GM21717 (cell line): ENCODE measurements at regions not wholly inside any gene's neighbourhood (a gene's known extent, or its start where the extent isn't known, plus 50 kb on each side); places are given as distances from the start of the nearest gene placed in this dataset.
"Not testable (repeated sequence)": the region's sequence is repeated elsewhere in the genome, so short reads cannot be mapped to it uniquely, and the experiment has no call there.

Experiments used
- ATAC-seq: cut with Tn5 transposase; IDR thresholded peaks from one replicate; pipeline ENCODE4 v1.9.1; 2021; ENCODE audit warnings: mild to moderate bottlenecking, moderate library complexity; ENCODE audit not compliant: unreplicated experiment

DNA sequence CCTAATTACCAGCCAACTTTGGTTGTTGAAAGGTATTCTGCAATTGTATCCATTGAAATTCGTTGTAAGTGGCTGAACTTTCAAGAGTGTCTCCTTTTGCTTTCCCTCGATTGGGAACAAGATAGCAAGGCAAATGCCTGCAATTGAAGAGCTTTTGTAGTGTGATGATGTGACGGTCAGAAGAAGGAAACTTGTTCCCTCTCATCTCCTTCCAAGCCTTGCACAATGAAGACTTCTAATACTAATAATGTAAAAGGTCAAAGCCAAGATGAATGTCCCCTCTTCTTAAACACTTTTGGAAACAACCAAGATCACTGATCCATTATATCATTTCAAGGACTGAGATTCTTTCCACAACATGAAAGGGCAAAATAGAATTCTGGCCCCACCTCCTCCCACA lies 101.9 kb upstream of the LMCD1 start:
- no peak for ATAC-seq

- no peak for ATAC-seq
Observed at GRCh38 chr3:8400911-8401310, 100.7 kb upstream of the LMCD1 start.

GRCh38 chr3:8403996-8404395 lies 97.6 kb upstream of the LMCD1 start:
- ATAC-seq, result no peak

GRCh38 chr3:8405144-8405543 lies 96.5 kb upstream of the LMCD1 start:
- ATAC-seq, result no peak

- ATAC-seq, result no peak
Observed at GRCh38 chr3:8406479-8406878, 95.1 kb upstream of the LMCD1 start.

DNA sequence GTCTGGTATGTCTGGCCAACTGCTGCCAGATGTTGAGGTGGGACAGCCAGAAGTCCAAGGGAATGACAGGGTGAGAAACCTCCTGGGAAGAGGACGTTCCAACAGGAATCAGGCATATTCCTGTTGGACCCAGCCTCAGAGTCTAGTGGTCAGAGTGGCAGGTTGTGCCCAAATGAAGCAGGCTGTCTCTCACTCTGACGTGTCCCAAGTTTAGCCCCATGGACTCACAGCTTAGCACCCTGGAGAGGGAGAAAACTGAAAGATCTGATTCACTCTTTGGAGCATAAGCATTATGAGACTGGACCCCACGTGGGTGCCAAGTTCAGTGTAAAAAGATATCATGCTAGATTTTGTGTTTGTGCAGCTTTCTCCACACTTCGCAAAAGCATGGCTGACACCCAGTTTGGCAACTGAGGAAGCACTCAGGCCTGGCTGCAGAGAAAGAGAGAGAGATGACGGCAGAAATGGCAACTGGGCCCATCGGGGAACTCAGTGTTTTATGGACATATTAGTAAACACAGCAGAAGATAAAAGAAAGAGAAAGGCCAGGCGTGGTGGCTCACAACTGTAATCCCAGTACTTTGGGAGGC lies 88.2 kb upstream of the LMCD1 start:
- ATAC-seq, result no peak

GRCh38 chr3:8416965-8417364 lies 84.7 kb upstream of the LMCD1 start:
- no peak for ATAC-seq

GRCh38 chr3:8420612-8421011 lies 81.0 kb upstream of the LMCD1 start:
- ATAC-seq, result no peak

- ATAC-seq, result no peak
Observed at GRCh38 chr3:8421267-8421666, 80.4 kb upstream of the LMCD1 start.

DNA sequence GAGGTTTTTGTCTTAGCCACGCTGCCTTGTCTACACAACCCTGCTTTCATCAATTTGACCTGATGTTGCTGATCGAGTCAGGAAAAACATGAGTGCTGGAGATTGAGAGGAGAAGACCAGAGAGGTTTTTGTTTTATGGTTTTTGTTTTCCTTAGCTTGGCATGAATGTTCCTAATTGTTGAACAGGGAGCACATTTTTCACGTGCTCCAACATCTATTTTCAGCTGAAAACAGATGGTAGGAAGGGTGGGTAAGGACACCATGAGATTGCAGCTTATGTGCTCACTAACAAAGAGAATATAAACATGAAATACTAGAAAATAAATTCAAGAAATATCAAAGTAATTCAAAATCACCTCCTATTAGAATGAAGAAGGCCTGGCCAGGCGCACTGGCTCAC lies 79.9 kb upstream of the LMCD1 start:
- ATAC-seq, result no peak

GRCh38 chr3:8423307-8423706 lies 78.3 kb upstream of the LMCD1 start:
- ATAC-seq, result no peak

DNA sequence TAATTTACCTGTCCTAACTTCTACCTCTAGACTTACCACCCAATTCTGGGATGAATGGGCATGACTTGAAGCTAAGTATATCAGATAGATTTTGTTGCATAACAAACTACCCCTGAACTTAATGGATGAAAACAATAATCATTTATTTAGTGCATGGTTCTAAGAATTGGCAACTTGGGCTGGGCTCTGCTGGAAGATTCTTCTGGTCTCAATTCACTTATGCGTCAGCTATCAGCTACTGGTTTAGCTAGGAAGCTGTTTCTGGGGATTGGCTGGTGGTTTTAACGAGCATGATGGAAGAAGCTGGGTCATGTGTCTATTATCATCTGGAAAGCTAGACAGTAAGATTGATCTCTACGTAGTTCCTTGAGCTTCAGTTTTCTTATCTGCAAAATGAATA lies 77.3 kb upstream of the LMCD1 start:
- ATAC-seq, result no peak

DNA sequence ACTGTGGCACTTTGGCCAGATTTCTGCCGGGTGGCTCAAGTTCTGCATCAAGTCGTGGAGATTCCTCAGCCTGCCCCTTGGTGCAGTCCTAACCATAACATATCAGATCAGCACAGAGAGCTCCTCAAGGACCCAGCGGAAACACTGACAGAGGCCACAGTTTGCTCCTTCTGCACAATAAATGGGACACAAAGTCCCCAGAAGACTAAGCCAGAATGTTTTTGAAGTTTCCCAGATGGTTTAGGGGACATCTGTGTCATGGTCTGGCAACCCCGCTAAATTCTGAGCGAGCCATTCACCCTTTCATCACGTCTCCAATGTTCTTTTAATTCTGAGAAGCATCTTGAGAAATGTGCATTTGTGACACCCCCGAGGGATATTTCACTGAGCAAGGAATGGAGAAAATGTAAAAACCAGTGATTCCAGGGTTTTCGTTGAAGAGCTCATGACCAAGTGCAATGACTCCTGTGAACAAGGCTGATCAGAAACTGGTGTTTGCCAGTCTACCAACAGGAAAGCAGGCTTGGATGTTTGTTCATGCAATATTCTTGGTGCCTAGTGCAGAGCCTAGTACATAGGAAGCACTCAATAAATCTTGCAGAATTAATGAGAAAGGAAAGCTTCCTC lies 64.8 kb upstream of the LMCD1 start:
- ATAC-seq, result no peak

GRCh38 chr3:8438507-8439079 lies 63.0 kb upstream of the LMCD1 start:
- ATAC-seq, result no peak

GRCh38 chr3:8440142-8440541 lies 61.5 kb upstream of the LMCD1 start:
- not testable (repeated sequence) for ATAC-seq

DNA sequence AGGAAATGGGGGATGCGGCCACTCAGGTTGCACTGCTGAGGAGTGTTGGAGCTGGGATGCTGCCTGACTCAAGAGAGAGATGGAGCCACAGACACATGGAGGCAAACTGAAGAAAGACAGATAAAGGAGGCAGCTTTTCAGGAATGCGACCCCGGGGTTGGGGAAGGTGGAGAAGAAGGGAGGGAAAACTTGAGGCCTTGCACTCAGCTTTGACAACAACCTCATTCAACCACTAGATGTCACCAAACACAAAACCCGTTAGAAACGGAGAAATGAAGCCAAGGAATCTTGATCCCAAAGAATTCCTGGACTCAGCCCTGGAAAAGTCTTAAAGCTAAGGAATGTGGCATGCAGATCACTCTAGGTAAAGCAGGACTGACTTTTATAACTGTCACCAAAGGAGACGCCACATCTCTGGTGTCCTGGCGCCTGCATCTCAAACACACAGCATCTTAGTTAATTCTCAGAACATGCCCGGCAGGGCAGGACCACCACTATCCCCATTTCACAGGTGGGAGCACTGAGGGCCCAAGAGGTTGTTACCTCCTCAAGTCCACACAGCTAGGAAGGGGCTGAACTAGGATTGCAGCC lies 59.6 kb upstream of the LMCD1 start:
- ATAC-seq, result no peak

DNA sequence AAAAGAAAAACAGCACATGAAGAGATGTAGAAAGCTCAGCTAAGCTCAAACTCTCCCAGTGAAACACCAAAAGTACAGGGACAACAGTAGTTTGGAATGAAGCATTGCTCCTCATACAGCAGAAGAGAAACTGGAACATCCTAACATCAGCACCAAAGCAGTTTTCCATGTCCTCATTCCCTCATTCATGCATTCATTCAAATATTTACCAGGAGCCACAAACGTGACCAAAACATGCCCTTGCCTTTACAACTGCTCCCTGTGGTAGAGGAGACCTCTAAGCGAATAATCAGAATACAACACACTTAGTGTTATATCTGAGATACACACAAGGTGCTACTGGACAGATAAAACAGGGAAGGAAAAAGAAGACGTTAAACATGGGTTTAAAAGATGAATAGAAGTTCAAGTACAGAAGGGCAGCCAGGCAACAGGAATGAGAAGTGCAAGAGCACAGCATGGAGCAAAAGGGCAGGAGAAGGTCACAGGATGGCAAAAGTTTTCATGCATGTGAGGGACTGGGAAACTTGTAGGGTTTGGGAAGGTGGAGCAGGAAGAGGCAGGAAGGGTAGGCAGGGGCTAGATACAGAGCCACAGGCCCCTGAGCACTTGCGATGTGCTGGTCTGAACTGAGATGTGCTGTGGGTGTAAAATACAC lies 58.5 kb upstream of the LMCD1 start:
- ATAC-seq, result no peak

DNA sequence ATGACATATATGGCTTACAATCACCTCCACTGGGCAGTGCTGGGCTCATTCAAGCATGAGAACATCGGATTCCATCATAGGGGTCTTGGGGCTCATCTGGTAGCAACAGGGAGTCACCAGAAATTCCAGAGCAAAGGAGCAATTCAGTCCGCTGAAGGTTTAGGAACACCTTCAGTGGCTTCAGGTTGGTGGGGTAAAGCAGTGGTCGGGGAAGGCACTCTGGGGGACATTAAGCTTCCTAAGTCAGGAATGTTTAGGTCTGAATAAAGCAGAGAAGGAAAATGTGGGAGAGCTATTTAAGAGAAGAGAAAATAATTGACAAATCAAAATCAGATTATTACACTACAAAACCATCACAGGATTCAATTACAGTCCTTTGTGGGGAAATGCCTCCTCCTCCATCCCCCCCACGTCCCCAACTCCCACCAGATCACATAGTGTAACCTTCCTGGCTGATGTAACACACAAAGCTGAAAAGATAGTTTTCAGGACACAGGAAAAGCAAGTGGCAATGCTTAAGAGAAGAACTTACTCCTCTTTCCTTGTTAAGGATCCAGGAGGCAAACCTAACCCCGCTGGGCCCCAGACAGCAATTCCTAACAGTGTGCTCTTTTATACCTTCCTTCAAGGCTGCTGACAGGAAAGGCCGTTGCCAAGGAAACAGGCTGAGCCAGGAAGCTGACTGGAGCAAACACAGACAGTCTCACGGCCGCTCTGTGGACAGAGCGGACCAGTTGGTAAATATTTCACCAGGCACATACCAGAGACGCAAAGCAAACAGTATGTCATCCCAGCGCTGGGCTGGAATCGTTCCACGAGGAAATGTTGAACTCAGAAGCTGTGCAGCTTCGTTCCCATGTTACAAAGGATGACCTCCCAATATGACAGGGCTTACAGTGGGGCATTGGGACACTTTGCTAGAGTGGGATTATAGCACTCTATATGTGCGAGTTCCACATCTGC lies 57.5 kb upstream of the LMCD1 start:
- no peak for ATAC-seq

DNA sequence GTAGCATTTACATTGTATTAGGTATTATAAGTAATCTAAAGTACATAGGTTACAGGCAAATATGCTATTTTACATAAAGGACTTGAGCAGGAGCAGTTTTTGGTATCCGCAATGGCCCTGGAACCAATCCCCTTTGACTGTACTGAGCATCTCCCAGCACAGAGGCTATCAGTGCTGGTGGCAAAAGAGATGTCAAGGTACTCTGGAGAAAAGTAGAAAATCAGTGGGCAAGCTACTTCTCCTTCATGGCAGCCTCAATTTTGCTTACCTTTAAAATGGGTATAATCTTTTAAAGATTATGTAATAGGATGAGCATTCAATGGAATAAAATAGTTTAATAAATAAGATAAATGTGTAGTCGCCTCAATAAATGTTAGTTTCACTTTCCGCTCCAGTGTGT lies 56.7 kb upstream of the LMCD1 start:
- no peak for ATAC-seq

GRCh38 chr3:8445861-8446260 lies 55.8 kb upstream of the LMCD1 start:
- no peak for ATAC-seq

GRCh38 chr3:8446845-8447244 lies 54.8 kb upstream of the LMCD1 start:
- no peak for ATAC-seq
